HG03103 (cell line): ENCODE measurements at regions not wholly inside any gene's neighbourhood (a gene's known extent, or its start where the extent isn't known, plus 50 kb on each side); places are given as distances from the start of the nearest gene placed in this dataset.

Experiments used
- ATAC-seq: cut with Tn5 transposase; IDR thresholded peaks from one replicate; pipeline ENCODE4 v1.9.1; 2021; ENCODE audit warnings: low read depth; ENCODE audit not compliant: unreplicated experiment

DNA sequence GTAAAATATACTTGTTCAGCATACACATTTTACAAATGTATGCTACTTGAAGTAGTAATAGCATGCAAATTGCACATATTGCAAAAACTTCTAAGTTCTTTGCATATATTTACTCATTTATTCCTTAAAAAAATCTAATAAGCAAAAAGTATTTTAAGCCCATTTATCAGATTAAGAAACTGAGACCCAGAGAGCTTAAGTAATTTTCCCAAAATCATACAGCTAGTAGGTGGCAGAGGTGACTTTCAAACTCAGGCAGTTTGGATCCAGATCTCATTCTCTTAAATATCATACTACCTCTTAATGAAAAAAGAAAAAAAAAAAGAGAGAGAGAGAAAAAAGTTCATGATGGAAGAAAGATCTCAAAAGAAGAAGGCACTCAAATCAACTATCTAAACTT lies 157.9 kb downstream of the RPS12 start:
- no peak for ATAC-seq

- ATAC-seq = no peak
Observed at GRCh38 chr6:132972971-132973370, 158.6 kb downstream of the RPS12 start.

DNA sequence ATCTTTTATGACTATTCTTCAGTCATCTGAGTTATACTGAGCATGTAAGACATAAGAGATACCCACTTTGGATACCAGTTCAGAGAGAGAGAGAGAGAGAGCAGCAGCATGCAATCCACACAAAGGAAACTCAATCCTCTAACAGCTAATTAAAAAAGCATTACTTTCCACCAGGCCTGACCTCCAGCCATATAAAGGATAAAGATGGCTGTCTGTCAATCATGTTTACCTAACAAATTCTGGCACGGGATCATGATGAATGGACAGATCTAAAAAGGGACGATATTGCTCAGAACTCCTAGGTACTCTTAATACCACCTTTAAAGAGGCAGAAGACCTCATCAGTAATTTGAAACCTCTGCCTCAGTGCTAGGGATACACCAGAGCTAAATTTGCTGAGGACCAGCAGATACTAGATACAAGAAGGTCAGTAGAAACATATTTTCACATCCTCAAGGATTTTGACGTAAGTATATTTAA lies 159.2 kb downstream of the RPS12 start:
- no peak for ATAC-seq

DNA sequence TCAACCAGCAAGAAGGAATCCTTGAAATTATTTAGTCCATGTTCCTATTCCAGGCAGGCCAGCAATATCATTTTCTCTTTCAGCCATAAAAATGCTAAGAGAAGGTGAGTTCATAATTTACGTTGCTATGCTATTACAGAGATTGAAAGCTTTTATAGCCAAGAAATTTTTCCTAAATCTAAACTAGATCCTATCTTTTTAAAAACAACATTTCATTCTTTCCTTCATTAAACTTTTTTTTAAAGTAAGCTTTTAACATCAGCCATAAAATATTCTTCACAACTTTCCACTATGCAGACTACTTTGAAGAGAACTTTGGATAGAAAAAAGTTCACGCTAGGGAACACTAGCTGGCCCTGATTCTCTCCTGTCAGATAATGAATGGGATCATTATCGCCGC lies 159.8 kb downstream of the RPS12 start:
- ATAC-seq = no peak

DNA sequence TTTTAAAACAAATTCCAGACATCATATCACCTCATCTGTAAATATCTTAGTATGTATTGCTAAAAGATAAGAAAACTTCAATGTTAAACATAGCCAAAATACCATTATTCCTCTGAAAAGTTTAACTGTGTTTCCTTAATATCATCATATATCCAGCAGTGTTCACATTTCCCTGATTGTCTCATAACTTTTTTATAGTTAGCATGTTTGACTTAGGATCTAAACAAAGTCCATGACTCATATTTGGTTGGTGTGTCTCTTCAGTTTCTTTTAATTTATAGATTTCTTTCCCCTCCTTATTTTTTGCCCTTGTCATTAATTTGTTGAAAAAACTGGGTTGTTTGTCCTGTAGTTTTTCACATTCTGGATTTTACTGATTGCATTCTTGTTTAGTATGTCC lies 163.0 kb downstream of the RPS12 start:
- ATAC-seq = no peak

DNA sequence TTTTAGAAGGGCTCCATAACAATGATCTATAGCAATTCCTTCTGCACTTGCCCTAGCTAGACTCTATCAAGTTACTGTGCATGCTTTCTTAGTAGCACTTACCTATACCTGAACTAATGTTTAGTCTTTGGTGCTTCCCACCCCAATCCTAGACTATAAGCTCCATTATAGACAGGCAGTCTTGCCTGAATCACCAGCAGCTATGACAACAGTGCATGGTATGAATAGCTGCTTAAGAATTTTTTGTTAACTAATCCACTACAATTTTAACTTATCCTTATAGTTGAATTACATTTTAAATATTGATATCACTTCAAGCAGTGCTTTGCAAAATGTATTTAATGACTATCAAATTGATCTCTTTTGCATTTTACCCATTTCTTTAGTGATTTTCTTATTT lies 164.3 kb downstream of the RPS12 start:
- ATAC-seq = no peak

GRCh38 chr6:132993738-132994137 lies 179.4 kb downstream of the RPS12 start:
- ATAC-seq = no peak

DNA sequence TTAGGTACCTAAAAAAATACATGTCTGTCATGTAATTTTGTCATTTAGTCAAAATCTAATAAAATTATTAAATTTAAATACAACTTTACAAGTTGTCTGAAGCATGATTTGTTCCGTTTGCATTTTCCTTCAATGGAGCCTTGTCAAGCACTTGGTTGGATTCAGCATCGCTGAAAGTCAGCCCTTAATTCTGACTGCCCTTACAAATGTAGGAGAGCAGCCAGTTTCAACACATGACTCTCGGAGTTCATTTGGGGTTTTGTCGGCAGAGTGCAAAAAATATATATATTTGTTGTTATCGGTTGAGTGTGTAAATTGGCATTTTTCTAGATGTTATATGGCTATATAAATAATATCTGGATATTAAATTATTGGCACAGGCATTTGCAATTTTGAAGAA lies 180.6 kb downstream of the RPS12 start:
- ATAC-seq = no peak

- no peak for ATAC-seq
Observed at GRCh38 chr6:132995432-132995831, 181.1 kb downstream of the RPS12 start.

DNA sequence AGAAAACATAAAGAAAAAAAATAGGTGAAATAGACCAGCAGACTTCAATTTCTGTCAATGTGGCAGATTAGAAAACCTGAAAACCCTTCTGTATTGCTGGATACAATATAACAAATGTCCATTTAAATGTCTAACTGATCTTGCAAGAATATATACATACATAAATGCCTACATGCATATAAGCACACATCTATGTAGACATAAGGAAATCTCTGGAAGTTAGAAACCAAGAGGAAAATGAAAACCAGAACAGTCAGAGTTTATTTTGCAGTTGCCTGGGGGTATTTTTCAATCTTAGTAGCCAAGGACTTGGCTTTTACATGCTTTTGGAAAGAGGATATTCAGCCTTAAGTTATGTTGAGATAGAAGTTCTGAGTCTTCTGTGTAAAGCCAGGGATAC lies 184.0 kb downstream of the RPS12 start:
- no peak for ATAC-seq

GRCh38 chr6:133001040-133001565 lies 186.7 kb downstream of the RPS12 start:
- ATAC-seq = no peak

GRCh38 chr6:133004304-133004884 lies 190.0 kb downstream of the RPS12 start:
- no peak for ATAC-seq

- ATAC-seq = no peak
Observed at GRCh38 chr6:133012774-133013173, 198.4 kb downstream of the RPS12 start.

GRCh38 chr6:133016631-133017030 lies 202.3 kb downstream of the RPS12 start:
- no peak for ATAC-seq

- ATAC-seq = no peak
Observed at GRCh38 chr6:133017581-133017980, 203.2 kb downstream of the RPS12 start.

- ATAC-seq = no peak
Observed at GRCh38 chr6:133026705-133027104, 212.3 kb downstream of the RPS12 start.

DNA sequence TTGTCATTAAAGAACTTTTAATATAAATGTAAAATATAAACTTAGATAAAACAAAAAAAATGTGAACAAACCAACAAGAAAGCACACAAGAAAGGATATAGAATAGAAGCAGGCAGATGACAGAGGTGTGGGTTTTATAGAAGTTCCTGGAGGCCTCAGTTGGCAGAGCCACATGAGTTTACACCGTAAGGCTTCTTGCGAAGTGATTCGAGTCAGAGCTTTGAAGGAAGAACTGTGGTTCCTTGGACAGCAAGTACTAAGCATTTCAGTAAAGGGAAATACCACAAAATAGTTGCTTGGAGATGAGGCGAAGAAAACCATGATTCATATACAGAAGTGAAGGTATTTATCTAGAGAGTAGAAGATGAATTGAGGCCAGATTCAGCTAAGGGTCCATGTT lies 207.9 kb upstream of the EYA4 start:
- ATAC-seq = no peak

DNA sequence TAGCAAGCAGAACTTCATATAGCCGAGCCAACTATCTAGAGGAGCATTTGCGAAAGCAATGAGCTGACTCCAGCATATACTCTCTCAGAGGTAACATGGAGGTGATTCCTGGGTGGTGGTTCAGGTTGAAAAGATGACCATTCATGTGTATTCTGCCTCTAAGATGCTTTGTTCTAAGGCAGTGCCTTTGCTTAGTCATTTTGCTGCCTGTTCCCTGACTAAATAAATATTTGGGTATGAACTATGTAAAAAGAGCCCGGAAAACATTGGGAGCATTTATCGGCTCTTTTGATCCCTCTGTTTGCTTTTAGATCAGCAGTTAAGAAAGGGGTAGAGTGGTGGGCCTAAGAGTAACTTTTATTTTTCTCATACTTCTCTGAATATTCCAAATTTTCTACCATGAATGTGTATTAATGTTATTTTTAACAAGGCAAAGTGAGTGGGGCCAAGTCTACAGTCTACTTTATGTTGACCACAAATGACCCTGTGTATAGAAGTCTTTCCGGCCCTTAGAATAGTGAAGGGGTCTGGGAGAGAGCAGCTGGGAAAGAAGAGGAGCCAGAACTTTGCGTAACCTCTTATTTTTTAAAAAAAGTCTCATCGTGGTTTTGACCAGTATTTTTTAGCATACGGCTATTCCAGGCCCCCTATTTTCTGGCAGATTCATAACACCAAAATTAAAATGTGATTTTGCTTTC lies 206.5 kb upstream of the EYA4 start:
- ATAC-seq = no peak

DNA sequence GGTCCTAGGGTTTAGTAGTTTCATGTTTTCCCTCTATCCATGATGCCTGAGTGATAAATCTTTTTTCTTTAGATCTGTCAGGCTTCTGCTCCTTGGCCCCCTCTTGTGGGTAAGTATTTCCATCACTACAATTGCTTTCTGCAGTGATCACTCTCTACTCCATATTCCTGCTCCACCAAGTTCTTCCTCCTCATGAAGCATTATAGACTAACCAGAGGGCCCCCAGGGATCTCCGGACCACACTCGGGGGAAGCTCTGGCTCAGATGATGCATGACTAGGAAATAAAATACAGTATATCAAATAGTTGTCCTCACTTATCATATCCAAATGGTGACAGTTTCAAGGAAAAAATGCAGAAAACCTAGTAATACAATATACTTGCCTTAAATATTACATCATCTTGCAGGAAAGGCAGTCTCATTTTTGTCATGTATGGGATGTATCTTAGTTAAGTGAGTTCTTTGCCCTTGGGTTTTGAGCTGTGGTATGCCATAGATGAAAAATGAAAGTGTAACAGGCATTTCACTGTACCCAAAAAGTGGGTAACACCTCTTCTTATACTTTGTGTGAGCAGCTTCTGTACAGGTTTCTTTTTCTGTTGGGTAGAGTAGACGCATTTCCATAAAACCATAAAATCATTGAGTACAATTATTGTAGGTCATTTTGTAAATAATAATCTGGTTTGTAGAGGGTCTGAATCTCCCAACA lies 200.9 kb upstream of the EYA4 start:
- ATAC-seq = no peak

DNA sequence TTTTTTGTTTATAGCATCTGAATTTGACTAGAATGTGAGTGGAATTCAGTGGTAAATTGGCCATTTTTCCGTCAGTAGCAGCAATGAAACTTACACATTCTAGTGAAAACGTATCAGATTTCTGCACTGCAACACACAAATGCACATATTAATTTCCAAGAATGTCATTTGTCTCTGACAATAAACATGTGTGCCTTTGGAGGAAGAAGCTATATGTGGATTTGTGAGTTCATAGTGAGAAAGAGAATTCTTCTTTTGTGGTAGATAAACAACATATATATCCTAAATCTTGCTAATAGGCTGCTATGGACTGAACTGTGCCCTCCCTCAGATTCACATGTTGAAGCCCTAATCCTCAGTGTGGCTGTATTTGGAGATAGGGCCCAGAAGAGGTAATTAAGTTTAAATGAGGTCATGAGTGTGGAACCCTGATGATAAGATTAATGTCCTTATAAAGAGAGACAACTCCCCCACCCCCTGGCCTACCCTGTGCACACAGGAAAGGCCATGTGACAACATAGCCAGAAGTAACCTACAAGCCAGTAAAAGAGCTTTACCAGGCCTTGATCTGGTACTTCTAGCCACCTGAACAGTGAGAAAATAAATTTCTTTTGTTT lies 200.2 kb upstream of the EYA4 start:
- no peak for ATAC-seq

DNA sequence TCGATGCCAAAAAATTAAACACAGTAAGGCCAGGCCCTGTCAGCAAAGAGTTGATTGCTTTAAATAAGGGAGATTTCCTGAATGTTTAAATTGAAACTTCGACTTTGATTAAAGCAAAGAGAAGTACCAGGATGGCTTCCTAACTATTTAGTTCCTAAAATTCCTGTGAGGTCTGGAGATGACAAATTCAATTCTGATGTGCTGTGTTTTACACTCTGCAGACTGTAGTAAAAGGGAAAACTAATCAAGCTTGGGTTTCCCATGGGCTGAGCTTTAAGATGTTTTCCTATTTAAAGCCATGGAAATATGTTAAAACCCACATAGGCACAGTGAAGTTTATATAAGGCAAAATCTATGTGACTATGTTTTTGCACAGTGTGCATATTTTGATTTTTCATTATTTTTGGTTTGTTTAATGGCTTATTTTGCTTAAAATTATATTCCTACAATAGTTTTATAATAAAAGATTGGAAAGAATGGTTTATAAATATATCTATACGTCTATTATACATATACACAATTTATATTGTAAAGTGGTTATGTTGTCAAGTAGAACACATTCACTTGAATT lies 198.5 kb upstream of the EYA4 start:
- ATAC-seq = no peak
